A549 (cell line): ENCODE measurements at regions not wholly inside any gene's neighbourhood (a gene's known extent, or its start where the extent isn't known, plus 50 kb on each side); places are given as distances from the start of the nearest gene placed in this dataset.

Experiments used
- ATAC-seq, 2 experiments: fragments of 200-7000 bp in 1 of 2; fragments of >200 bp in 1 of 2; cut with Nextera tagmentation in 1 of 2; cut with Tn5 transposase in 1 of 2; 3 replicates each; pipeline versions ENCODE4 v1.8.0 to v1.9.1; 2018 to 2020; ENCODE audit warnings: mild to moderate bottlenecking in 1 of 2, moderate library complexity in 1 of 2
- CTCF ChIA-PET: fragments of 300-600 bp; sonication (Branson Sonifier 250); formaldehyde crosslinking; extraction: SDS; loops from one replicate; lab custom pipeline; 2021; ENCODE audit warnings: antibody characterized with exemption, inconsistent platforms; lab: Yijun Ruan, JAX
- POLR2A ChIA-PET: fragments of 350-600 bp; formaldehyde crosslinking; extraction: SDS; loops from one replicate; lab custom pipeline; 2021; ENCODE audit warnings: antibody characterized with exemption, inconsistent platforms; lab: Yijun Ruan, JAX
- DNase-seq, 2 experiments: peaks; one replicate each; pipeline versions ENCODE4 v3.0.0 to v3.0.0-alpha.2; 2011 to 2016; ENCODE audit warnings: low read depth in 1 of 2, low spot score in 1 of 2
- FAIRE-seq: peaks from 2 replicates; lab custom pipeline; 2011; peaks lifted over from hg19 to GRCh38; lab: Jason Lieb, UNC
- H3K27ac ChIP-seq, 2 experiments: fragments of >200 bp; sonication (Bioruptor Twin); formaldehyde crosslinking; 3 replicates each; pipeline ENCODE4 v1.5.1; 2016 to 2017
- H3K4me1 ChIP-seq: fragments of >200 bp; sonication (Bioruptor Twin); formaldehyde crosslinking; 3 replicates; pipeline ENCODE4 v1.6.1; 2016
- H3K4me2 ChIP-seq: fragments of >200 bp; sonication (Bioruptor Twin); formaldehyde crosslinking; 3 replicates; pipeline ENCODE4 v1.6.1; 2016
- H3K4me3 ChIP-seq: fragments of >200 bp; sonication (Bioruptor Twin); formaldehyde crosslinking; 3 replicates; pipeline ENCODE4 v1.5.1; 2016
- H3K9me3 ChIP-seq: fragments of >200 bp; sonication (Bioruptor Twin); formaldehyde crosslinking; 3 replicates; pipeline ENCODE4 v1.6.1; 2016
- BCL3 ChIP-seq: fragments of >200 bp; sonication (Bioruptor Twin); formaldehyde crosslinking; IDR thresholded peaks from 3 replicates; pipeline ENCODE4 v1.6.1; 2016
- BHLHE40 ChIP-seq: IDR thresholded peaks from 2 replicates; pipeline ENCODE4 v1.6.1; 2012; ENCODE audit warnings: low read depth, low read length, inconsistent platforms
- CBX2 ChIP-seq: fragments of 200-600 bp; sonication (generic); IDR thresholded peaks from 2 replicates; pipeline ENCODE4 v1.6.1; 2016; ENCODE audit warnings: low read depth, mild to moderate bottlenecking, borderline replicate concordance
- CEBPB ChIP-seq, 2 experiments: fragments of >200 bp in 1 of 2; sonication (Bioruptor Twin) in 1 of 2; formaldehyde crosslinking in 1 of 2; IDR thresholded peaks; 2 replicates each; pipeline ENCODE4 v1.6.1; 2012 to 2016
- EHF ChIP-seq: fragments of 250-450 bp; sonication (Bioruptor Pico); IDR thresholded peaks from 2 replicates; pipeline ENCODE4 v1.5.0; 2020; ENCODE audit warnings: mild to moderate bottlenecking
- EHMT2 ChIP-seq: fragments of 200-600 bp; sonication (generic); IDR thresholded peaks from 2 replicates; pipeline ENCODE4 v1.6.1; 2016; ENCODE audit warnings: antibody characterized with exemption, low read depth, mild to moderate bottlenecking, moderate library complexity
- ELK1 ChIP-seq: fragments of 150-350 bp; IDR thresholded peaks from 2 replicates; pipeline ENCODE4 v1.6.1; 2014; ENCODE audit warnings: low read depth, mild to moderate bottlenecking, low read length
- ESRRA ChIP-seq: fragments of 150-350 bp; IDR thresholded peaks from 2 replicates; pipeline ENCODE4 v1.6.1; 2014; ENCODE audit warnings: mild to moderate bottlenecking, low read length, borderline replicate concordance
- HOXB13 ChIP-seq: fragments of 250-450 bp; sonication (Bioruptor Pico); IDR thresholded peaks from 2 replicates; pipeline ENCODE4 v1.5.0; 2020; ENCODE audit warnings: low read depth, mild to moderate bottlenecking, moderate library complexity
- HOXB5 ChIP-seq: fragments of 250-450 bp; sonication (Bioruptor Pico); IDR thresholded peaks from 2 replicates; pipeline ENCODE4 v1.5.0; 2020; ENCODE audit warnings: mild to moderate bottlenecking, moderate library complexity
- NPAS2 ChIP-seq: fragments of 250-450 bp; sonication (Bioruptor Pico); IDR thresholded peaks from 2 replicates; pipeline ENCODE4 v1.8.0; 2022; ENCODE audit warnings: mild to moderate bottlenecking, moderate library complexity, borderline replicate concordance
- NR3C1 ChIP-seq: fragments of >200 bp; sonication (Bioruptor Twin); formaldehyde crosslinking; IDR thresholded peaks from 3 replicates; pipeline ENCODE4 v1.6.1; 2017
- POLR2AphosphoS2 ChIP-seq: conservative IDR thresholded peaks from 2 replicates; pipeline ENCODE4 v1.6.1; 2012; ENCODE audit warnings: low read length, improper control_type of control experiment, inconsistent platforms
- RARB ChIP-seq: fragments of 250-450 bp; sonication (Bioruptor Pico); IDR thresholded peaks from 2 replicates; pipeline ENCODE4 v1.8.0; 2021; ENCODE audit warnings: mild to moderate bottlenecking, moderate library complexity
- REST ChIP-seq: fragments of 200-600 bp; sonication (generic); IDR thresholded peaks from 2 replicates; pipeline ENCODE4 v1.6.1; 2016; ENCODE audit warnings: antibody characterized with exemption, mild to moderate bottlenecking, moderate library complexity
- SMC3 ChIP-seq: fragments of >200 bp; sonication (Bioruptor Twin); formaldehyde crosslinking; IDR thresholded peaks from 3 replicates; pipeline ENCODE4 v1.6.1; 2018; ENCODE audit warnings: inconsistent platforms
- TP53 ChIP-seq: fragments of 250-450 bp; sonication (Bioruptor Pico); IDR thresholded peaks from 2 replicates; pipeline ENCODE4 v1.5.0; 2021; ENCODE audit warnings: mild to moderate bottlenecking, moderate library complexity
- ZFP36 ChIP-seq: fragments of 450-650 bp; IDR thresholded peaks from 2 replicates; pipeline ENCODE4 v1.6.1; 2014; ENCODE audit warnings: borderline replicate concordance; ENCODE audit not compliant: partially characterized antibody
- ZSCAN20 ChIP-seq: fragments of 250-450 bp; sonication (Bioruptor Pico); IDR thresholded peaks from 2 replicates; pipeline ENCODE4 v1.8.0; 2022; ENCODE audit warnings: mild to moderate bottlenecking, moderate library complexity
- WGBS: methylation state at CpG from one replicate; pipeline ENCODE4 v1.1.6; 2017; ENCODE audit errors: missing lambda C conversion rate; 5-methylcytosine and 5-hydroxymethylcytosine counted together
- TF ChIP-seq, protein P1 (sequence below): fragments of 250-450 bp; sonication (Bioruptor Pico); IDR thresholded peaks from 2 replicates; pipeline ENCODE4 v1.5.0; 2020; ENCODE audit warnings: low read depth, mild to moderate bottlenecking, moderate library complexity
- TF ChIP-seq, protein P2 (sequence below): IDR thresholded peaks from 2 replicates; pipeline ENCODE4 v1.6.1; 2012; ENCODE audit warnings: low read depth, borderline replicate concordance
- TF ChIP-seq, protein P3 (sequence below): fragments of >200 bp; sonication (Bioruptor Twin); formaldehyde crosslinking; IDR thresholded peaks from 3 replicates; pipeline ENCODE4 v1.5.1; 2016

GRCh38 chr5:174313615-174314014 lies 268.1 kb downstream of the NSG2 start:
- no peaks in the 10 kb centered on the region for H3K9me3 ChIP-seq
- ATAC-seq (no peak), DNase-seq (no peak), FAIRE-seq (no peak)
- no peak overlapping the region for H3K4me2 ChIP-seq
- H3K4me1 ChIP-seq, result no peaks in the 10 kb centered on the region
- TF ChIP-seq ZSCAN20 (no peak), ZFP36 (no peak), TP53 (no peak), ESRRA (no peak), EHF (CRISPR knock-in tag) (no peak)
- TF ChIP-seq, protein P1, sequence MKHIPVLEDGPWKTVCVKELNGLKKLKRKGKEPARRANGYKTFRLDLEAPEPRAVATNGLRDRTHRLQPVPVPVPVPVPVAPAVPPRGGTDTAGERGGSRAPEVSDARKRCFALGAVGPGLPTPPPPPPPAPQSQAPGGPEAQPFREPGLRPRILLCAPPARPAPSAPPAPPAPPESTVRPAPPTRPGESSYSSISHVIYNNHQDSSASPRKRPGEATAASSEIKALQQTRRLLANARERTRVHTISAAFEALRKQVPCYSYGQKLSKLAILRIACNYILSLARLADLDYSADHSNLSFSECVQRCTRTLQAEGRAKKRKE (CRISPR knock-in tag), result no peak
- WGBS, result 28% methylated on average over 5 of the region's 5 CpGs
- ChIA-PET POLR2A (no interaction called here), CTCF (interaction anchor here (1.0 to 18.6 kb wide), 5 partner anchors 13 to 695 kb away, joined by 3 to 422 read pairs (median 8); partner anchors contain the start of gene NSG2)
- H3K27ac ChIP-seq, result no peak overlapping the region
- H3K4me3 ChIP-seq, result no peak overlapping the region

- Histone ChIP-seq H3K9me3 (no peaks in the 10 kb centered on the region; the same call in 2 of the 3 replicates), H3K4me2 (no peak overlapping the region), H3K27ac (no peak overlapping the region), H3K4me1 (no peaks in the 10 kb centered on the region), H3K4me3 (no peak overlapping the region)
- ChIA-PET POLR2A (interaction anchor here (0.6 kb wide), 1 partner anchor 270 kb away, joined by 5 read pairs; no protein-coding TSS in a partner anchor), CTCF (interaction anchor here (1.0 to 18.6 kb wide), 8 partner anchors 13 to 696 kb away, joined by 3 to 422 read pairs (median 4); partner anchors contain the start of gene NSG2)
- ATAC-seq (no peak), DNase-seq (no peak), FAIRE-seq (no peak)
- 41% methylated on average over 3 of the region's 9 CpGs for WGBS
- TF ChIP-seq BCL3 (no peak), SMC3 (no peak), NR3C1 (no peak), CEBPB (IDR thresholded peaks at IDR 0.05) (no peak), HOXB13 (CRISPR knock-in tag) (no peak), ZSCAN20 (no peak)
- TF ChIP-seq, protein P1 (CRISPR knock-in tag), result no peak
Observed at GRCh38 chr5:174314261-174314660, 268.8 kb downstream of the NSG2 start.

GRCh38 chr5:174315471-174315870 lies 270.0 kb downstream of the NSG2 start:
- ATAC-seq, result no peak
- H3K27ac ChIP-seq, result no peak overlapping the region
- ChIA-PET POLR2A (no interaction called here), CTCF (interaction anchor here (0.8 to 18.6 kb wide), 14 partner anchors 8 to 1022 kb away, joined by 3 to 422 read pairs (median 7); partner anchors contain the start of gene NSG2)
- no peak overlapping the region for H3K4me3 ChIP-seq
- DNase-seq, result no peak
- WGBS, result 29% methylated on average over 4 of the region's 5 CpGs
- no peaks in the 10 kb centered on the region for H3K4me1 ChIP-seq
- H3K4me2 ChIP-seq, result no peak overlapping the region
- no peak for FAIRE-seq
- H3K9me3 ChIP-seq, result no peaks in the 10 kb centered on the region; the same call in 2 of the 3 replicates
- TF ChIP-seq POLR2AphosphoS2, result no peak
- no peak for TF ChIP-seq RARB (CRISPR knock-in tag)
- TF ChIP-seq REST, result no peak
- no peak for TF ChIP-seq NR3C1
- no peak for TF ChIP-seq EHMT2
- TF ChIP-seq CEBPB (IDR thresholded peaks at IDR 0.05), result no peak
- no peak for TF ChIP-seq CBX2
- TF ChIP-seq, protein P2, sequence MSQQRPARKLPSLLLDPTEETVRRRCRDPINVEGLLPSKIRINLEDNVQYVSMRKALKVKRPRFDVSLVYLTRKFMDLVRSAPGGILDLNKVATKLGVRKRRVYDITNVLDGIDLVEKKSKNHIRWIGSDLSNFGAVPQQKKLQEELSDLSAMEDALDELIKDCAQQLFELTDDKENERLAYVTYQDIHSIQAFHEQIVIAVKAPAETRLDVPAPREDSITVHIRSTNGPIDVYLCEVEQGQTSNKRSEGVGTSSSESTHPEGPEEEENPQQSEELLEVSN, result no peak
- TF ChIP-seq, protein P3, sequence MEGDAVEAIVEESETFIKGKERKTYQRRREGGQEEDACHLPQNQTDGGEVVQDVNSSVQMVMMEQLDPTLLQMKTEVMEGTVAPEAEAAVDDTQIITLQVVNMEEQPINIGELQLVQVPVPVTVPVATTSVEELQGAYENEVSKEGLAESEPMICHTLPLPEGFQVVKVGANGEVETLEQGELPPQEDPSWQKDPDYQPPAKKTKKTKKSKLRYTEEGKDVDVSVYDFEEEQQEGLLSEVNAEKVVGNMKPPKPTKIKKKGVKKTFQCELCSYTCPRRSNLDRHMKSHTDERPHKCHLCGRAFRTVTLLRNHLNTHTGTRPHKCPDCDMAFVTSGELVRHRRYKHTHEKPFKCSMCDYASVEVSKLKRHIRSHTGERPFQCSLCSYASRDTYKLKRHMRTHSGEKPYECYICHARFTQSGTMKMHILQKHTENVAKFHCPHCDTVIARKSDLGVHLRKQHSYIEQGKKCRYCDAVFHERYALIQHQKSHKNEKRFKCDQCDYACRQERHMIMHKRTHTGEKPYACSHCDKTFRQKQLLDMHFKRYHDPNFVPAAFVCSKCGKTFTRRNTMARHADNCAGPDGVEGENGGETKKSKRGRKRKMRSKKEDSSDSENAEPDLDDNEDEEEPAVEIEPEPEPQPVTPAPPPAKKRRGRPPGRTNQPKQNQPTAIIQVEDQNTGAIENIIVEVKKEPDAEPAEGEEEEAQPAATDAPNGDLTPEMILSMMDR, result no peak
- no peak for TF ChIP-seq ZSCAN20
- no peak for TF ChIP-seq BHLHE40
- TF ChIP-seq NPAS2, result no peak
- TF ChIP-seq ELK1, result no peak
- TF ChIP-seq HOXB5 (CRISPR knock-in tag), result no peak
